ENCODE measurements at regions not wholly inside any gene's neighbourhood (a gene's known extent, or its start where the extent isn't known, plus 50 kb on each side); places are given as distances from the start of the nearest gene placed in this dataset.

- H3K79me1 ChIP-seq (ENCODE audit: low read length): no peaks in the 10 kb centered on the region
- H3K4me1 ChIP-seq (ENCODE audit: control insufficient read depth in 1 of 2, insufficient read depth in 2 of 2, low read length in 2 of 2): no peaks in the 10 kb centered on the region
- no peak overlapping the region for H3K4ac ChIP-seq (ENCODE audit: low read depth, low read length)
- no peak overlapping the region for H3K23ac ChIP-seq (ENCODE audit: low read length)
- H2AK5ac ChIP-seq (ENCODE audit: low read length): no peak overlapping the region
- no CpG with 5 or more reads among the region's 4 CpGs for WGBS (ENCODE audit: extremely low coverage, insufficient coverage, insufficient read length)
- H3K27ac ChIP-seq (ENCODE audit: low read depth, low read length): no peak overlapping the region
- no peaks in the 10 kb centered on the region for H3K36me3 ChIP-seq (ENCODE audit: control insufficient read depth in 1 of 2, insufficient read depth in 2 of 2, low read length in 2 of 2)
- no peaks in the 10 kb centered on the region for H3K79me2 ChIP-seq (ENCODE audit: control insufficient read depth, insufficient read depth, low read length, poor library complexity)
- H2AFZ ChIP-seq (ENCODE audit: insufficient read depth, low read length, poor library complexity): no peak overlapping the region
- DNase-seq: no peak
- H3K4me3 ChIP-seq (ENCODE audit: low read depth, low read length): no peak overlapping the region
- no peak overlapping the region for H3K9ac ChIP-seq (ENCODE audit: low read length)
- no peak overlapping the region for H4K12ac ChIP-seq (ENCODE audit: low read depth, low read length)
- H2BK5ac ChIP-seq (ENCODE audit: low read depth, low read length, poor library complexity): no peak overlapping the region
- no peak overlapping the region for H2BK120ac ChIP-seq (ENCODE audit: insufficient read depth, low read length, poor library complexity)
- peaks cover 3% of the 10 kb centered on the region for H3K9me3 ChIP-seq (ENCODE audit: insufficient read depth, low read depth, low read length)
- H3K18ac ChIP-seq (ENCODE audit: low read length): no peak overlapping the region
- no peaks in the 10 kb centered on the region for H3K27me3 ChIP-seq (ENCODE audit: insufficient read depth, low read length)
- no peak overlapping the region for H4K91ac ChIP-seq (ENCODE audit: low read depth, low read length)
- H4K8ac ChIP-seq (ENCODE audit: low read depth, low read length): no peak overlapping the region
- H3K4me2 ChIP-seq (ENCODE audit: low read length): no peak overlapping the region
- H3K14ac ChIP-seq (ENCODE audit: low read length): no peak overlapping the region
- no peak overlapping the region for H2BK12ac ChIP-seq (ENCODE audit: low read length)
These were observed 420.5 kb downstream of the GABRB3 start for GRCh38 chr15:26352406-26352805.

- H3K27me3 ChIP-seq (ENCODE audit: insufficient read depth, low read length): no peaks in the 10 kb centered on the region
- H2BK12ac ChIP-seq (ENCODE audit: low read length): no peak overlapping the region
- no peak overlapping the region for H3K4ac ChIP-seq (ENCODE audit: low read depth, low read length)
- no peaks in the 10 kb centered on the region for H3K4me1 ChIP-seq (ENCODE audit: control insufficient read depth in 1 of 2, insufficient read depth in 2 of 2, low read length in 2 of 2)
- no peak overlapping the region for H2BK5ac ChIP-seq (ENCODE audit: low read depth, low read length, poor library complexity)
- H3K36me3 ChIP-seq (ENCODE audit: control insufficient read depth in 1 of 2, insufficient read depth in 2 of 2, low read length in 2 of 2): no peaks in the 10 kb centered on the region
- H2AFZ ChIP-seq (ENCODE audit: insufficient read depth, low read length, poor library complexity): no peak overlapping the region
- DNase-seq: no peak
- no peak overlapping the region for H3K4me3 ChIP-seq (ENCODE audit: low read depth, low read length)
- no peak overlapping the region for H3K18ac ChIP-seq (ENCODE audit: low read length)
- H3K79me1 ChIP-seq (ENCODE audit: low read length): no peaks in the 10 kb centered on the region
- no peak overlapping the region for H3K9ac ChIP-seq (ENCODE audit: low read length)
- H2AK5ac ChIP-seq (ENCODE audit: low read length): no peak overlapping the region
- no peak overlapping the region for H3K4me2 ChIP-seq (ENCODE audit: low read length)
- H4K8ac ChIP-seq (ENCODE audit: low read depth, low read length): no peak overlapping the region
- no peaks in the 10 kb centered on the region for H3K9me3 ChIP-seq (ENCODE audit: insufficient read depth, low read depth, low read length)
- H3K27ac ChIP-seq (ENCODE audit: low read depth, low read length): no peak overlapping the region
- H2BK120ac ChIP-seq (ENCODE audit: insufficient read depth, low read length, poor library complexity): no peak overlapping the region
- no peaks in the 10 kb centered on the region for H3K79me2 ChIP-seq (ENCODE audit: control insufficient read depth, insufficient read depth, low read length, poor library complexity)
- H3K23ac ChIP-seq (ENCODE audit: low read length): no peak overlapping the region
- H4K12ac ChIP-seq (ENCODE audit: low read depth, low read length): no peak overlapping the region
- H3K14ac ChIP-seq (ENCODE audit: low read length): no peak overlapping the region
- no peak overlapping the region for H4K91ac ChIP-seq (ENCODE audit: low read depth, low read length)
These were observed 447.4 kb downstream of the GABRB3 start for GRCh38 chr15:26325495-26325894.

GRCh38 chr15:26323566-26323965, 449.3 kb downstream of the GABRB3 start:
- H2AK5ac ChIP-seq (ENCODE audit: low read length): no peak overlapping the region

GRCh38 chr15:26318689-26319088, 454.2 kb downstream of the GABRB3 start:
- H3K4me2 ChIP-seq (ENCODE audit: low read length): no peak overlapping the region
- H2BK5ac ChIP-seq (ENCODE audit: low read depth, low read length, poor library complexity): no peak overlapping the region
- H3K79me2 ChIP-seq (ENCODE audit: control insufficient read depth, insufficient read depth, low read length, poor library complexity): no peaks in the 10 kb centered on the region
- H2BK12ac ChIP-seq (ENCODE audit: low read length): no peak overlapping the region
- no peak overlapping the region for H4K12ac ChIP-seq (ENCODE audit: low read depth, low read length)
- no peaks in the 10 kb centered on the region for H3K36me3 ChIP-seq (ENCODE audit: control insufficient read depth in 1 of 2, insufficient read depth in 2 of 2, low read length in 2 of 2)
- H3K18ac ChIP-seq (ENCODE audit: low read length): no peak overlapping the region
- H3K9ac ChIP-seq (ENCODE audit: low read length): no peak overlapping the region
- H3K4me1 ChIP-seq (ENCODE audit: control insufficient read depth in 1 of 2, insufficient read depth in 2 of 2, low read length in 2 of 2): no peaks in the 10 kb centered on the region
- no peak overlapping the region for H3K4ac ChIP-seq (ENCODE audit: low read depth, low read length)
- H2AK5ac ChIP-seq (ENCODE audit: low read length): no peak overlapping the region
- WGBS (ENCODE audit: extremely low coverage, insufficient coverage, insufficient read length): no CpG with 5 or more reads among the region's 1 CpG
- H3K14ac ChIP-seq (ENCODE audit: low read length): no peak overlapping the region
- H3K23ac ChIP-seq (ENCODE audit: low read length): no peak overlapping the region
- no peak overlapping the region for H4K8ac ChIP-seq (ENCODE audit: low read depth, low read length)
- H3K9me3 ChIP-seq (ENCODE audit: insufficient read depth, low read depth, low read length): peaks cover 2% of the 10 kb centered on the region
- no peak overlapping the region for H3K4me3 ChIP-seq (ENCODE audit: low read depth, low read length)
- no peaks in the 10 kb centered on the region for H3K79me1 ChIP-seq (ENCODE audit: low read length)
- H2AFZ ChIP-seq (ENCODE audit: insufficient read depth, low read length, poor library complexity): no peak overlapping the region
- no peak overlapping the region for H3K27ac ChIP-seq (ENCODE audit: low read depth, low read length)
- H2BK120ac ChIP-seq (ENCODE audit: insufficient read depth, low read length, poor library complexity): no peak overlapping the region
- H4K91ac ChIP-seq (ENCODE audit: low read depth, low read length): no peak overlapping the region
- no peaks in the 10 kb centered on the region for H3K27me3 ChIP-seq (ENCODE audit: insufficient read depth, low read length)
- DNase-seq: no peak

More at GRCh38 chr15:26323566-26323965, 449.3 kb downstream of the GABRB3 start:
- Histone ChIP-seq H3K79me2 (ENCODE audit: control insufficient read depth, insufficient read depth, low read length, poor library complexity) (no peaks in the 10 kb centered on the region), H3K36me3 (ENCODE audit: control insufficient read depth in 1 of 2, insufficient read depth in 2 of 2, low read length in 2 of 2) (no peaks in the 10 kb centered on the region), H3K18ac (ENCODE audit: low read length) (no peak overlapping the region), H3K27me3 (ENCODE audit: insufficient read depth, low read length) (no peaks in the 10 kb centered on the region), H3K4me2 (ENCODE audit: low read length) (no peak overlapping the region), H4K12ac (ENCODE audit: low read depth, low read length) (no peak overlapping the region), H2BK12ac (ENCODE audit: low read length) (no peak overlapping the region), H3K9me3 (ENCODE audit: insufficient read depth, low read depth, low read length) (no peaks in the 10 kb centered on the region), H3K4ac (ENCODE audit: low read depth, low read length) (no peak overlapping the region), H3K23ac (ENCODE audit: low read length) (no peak overlapping the region), H4K8ac (ENCODE audit: low read depth, low read length) (no peak overlapping the region), H2AFZ (ENCODE audit: insufficient read depth, low read length, poor library complexity) (no peak overlapping the region), H3K4me1 (ENCODE audit: control insufficient read depth in 1 of 2, insufficient read depth in 2 of 2, low read length in 2 of 2) (no peaks in the 10 kb centered on the region), H4K91ac (ENCODE audit: low read depth, low read length) (no peak overlapping the region), H3K4me3 (ENCODE audit: low read depth, low read length) (no peak overlapping the region), H3K27ac (ENCODE audit: low read depth, low read length) (no peak overlapping the region), H2BK120ac (ENCODE audit: insufficient read depth, low read length, poor library complexity) (no peak overlapping the region), H3K9ac (ENCODE audit: low read length) (no peak overlapping the region), H2BK5ac (ENCODE audit: low read depth, low read length, poor library complexity) (no peak overlapping the region), H3K79me1 (ENCODE audit: low read length) (no peaks in the 10 kb centered on the region), H3K14ac (ENCODE audit: low read length) (no peak overlapping the region)
- DNase-seq: no peak
- no CpG with 5 or more reads among the region's 4 CpGs for WGBS (ENCODE audit: extremely low coverage, insufficient coverage, insufficient read length)

Measured in trophoblast cell (in vitro differentiated cells and primary cell).